Adrenal gland (tissue), 9 donors: ENCODE measurements at regions not wholly inside any gene's neighbourhood (a gene's known extent, or its start where the extent isn't known, plus 50 kb on each side); places are given as distances from the start of the nearest gene placed in this dataset.

ENCODE experiments used
- DNase-seq, 7 donors: peaks; one replicate each; pipeline ENCODE4 v3.0.0-alpha.2; 2019 to 2020
- H3K27ac ChIP-seq, 5 donors: fragments of 200-600 bp; sonication (generic) in 4 of 5; 1 replicate in 3 of 5; 2 replicates in 2 of 5; pipeline versions ENCODE4 v1.5.1 to v1.8.0; 2016 to 2020; ENCODE audit warnings: mild to moderate bottlenecking in 1 of 5
- H3K27me3 ChIP-seq: fragments of 200-600 bp; 2 replicates; pipeline ENCODE4 v1.8.0; 2021
- H3K36me3 ChIP-seq, 2 donors: fragments of 200-600 bp; replicated peaks in 1 of 2; 1 replicate in 1 of 2; 2 replicates in 1 of 2; pipeline versions ENCODE4 v1.5.1 to v1.8.0; 2018 to 2022
- H3K4me1 ChIP-seq, 2 donors: fragments of 200-600 bp; replicated peaks in 1 of 2; 1 replicate in 1 of 2; 2 replicates in 1 of 2; pipeline versions ENCODE4 v1.5.1 to v1.8.0; 2018 to 2021
- H3K4me3 ChIP-seq, 4 donors: fragments of 200-600 bp; sonication (generic) in 3 of 4; one replicate each; pipeline ENCODE4 v1.5.1; 2016 to 2018
- H3K9me3 ChIP-seq, 3 donors: fragments of 200-600 bp; sonication (generic) in 1 of 3; replicated peaks in 1 of 3; 1 replicate in 2 of 3; 2 replicates in 1 of 3; pipeline versions ENCODE4 v1.5.1 to v1.8.0; 2016 to 2021
- CTCF ChIP-seq, 6 experiments: fragments of 450-650 bp in 4 of 6; fragments of 200-600 bp in 2 of 6; sonication (generic) in 1 of 6; IDR thresholded peaks; 1 replicate in 5 of 6; 2 replicates in 1 of 6; pipeline versions ENCODE4 v1.5.1 to v1.8.0; 2016 to 2021; ENCODE audit warnings: antibody characterized with exemption in 6 of 6, mild to moderate bottlenecking in 2 of 6, moderate library complexity in 1 of 6
- POLR2A ChIP-seq, 2 donors: fragments of 450-650 bp; IDR thresholded peaks; one replicate each; pipeline ENCODE4 v1.6.1; 2017; ENCODE audit warnings: antibody characterized with exemption in 2 of 2, mild to moderate bottlenecking in 2 of 2, moderate library complexity in 1 of 2
- WGBS, 4 donors: extraction: QIAGEN DNeasy Blood & Tissue Kit in 2 of 4; methylation state at CpG; one replicate each; pipeline versions ENCODE4 v1.1.5 to v1.1.7; 2013 to 2017; 5-methylcytosine and 5-hydroxymethylcytosine counted together
- intact Hi-C, 2 donors: fragments of 100-400 bp; cut with DNase I; formaldehyde crosslinking; loops; one replicate each; pipeline versions ENCODE4 v1.14.1 to v1.15.0; 2022 to 2023
- donor health status: healthy with polysubstance abuse.
- donor health status: Bipolar disorder and iron deficiency.
- donor health status: DM: yes; HTN: yes; CAD: no.
- donor health status: DM: no; HTN: no; CAD: no.
- donor health status: DM: no; HTN: no; CAD: no.

- Histone ChIP-seq H3K27me3 (no peaks in the 10 kb centered on the region), H3K4me3 (no peak overlapping the region), H3K4me1 (no peaks in the 10 kb centered on the region), H3K27ac (no peak overlapping the region), H3K9me3 (no peaks in the 10 kb centered on the region), H3K36me3 (no peaks in the 10 kb centered on the region)
- intact Hi-C loops, result no loop called here
- WGBS, 4 donors, result 69 to 75% (median 71%) methylated on average over 5 of the region's 5 CpGs
- TF ChIP-seq POLR2A (IDR thresholded peaks at IDR 0.05) (no peak), CTCF (IDR thresholded peaks at IDR 0.05) (no peak)
- no peak for DNase-seq
Observed at GRCh38 chr5:74562122-74562521, 78.4 kb downstream of the ENC1 start.

DNA sequence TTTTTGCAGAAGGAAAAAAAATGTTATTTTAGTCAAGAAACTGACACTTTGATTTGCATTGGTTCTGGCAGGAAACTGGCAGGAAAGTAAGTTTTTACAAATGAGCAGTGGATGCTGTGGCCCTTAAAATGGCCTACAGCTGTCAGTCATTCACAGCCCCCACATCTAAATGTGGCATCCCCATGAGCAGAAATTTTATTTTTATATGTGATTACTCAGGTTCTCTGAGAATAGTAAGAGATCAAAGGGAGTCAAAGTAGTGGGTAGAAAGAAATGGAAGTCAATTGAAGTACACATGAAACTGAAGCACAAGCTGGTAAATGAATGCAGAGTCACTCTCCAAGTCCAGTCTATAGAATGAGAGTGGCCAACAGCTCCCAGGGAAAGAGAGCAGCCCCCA is 80.3 kb downstream of the ENC1 start:
- DNase-seq, result no peak
- Histone ChIP-seq H3K4me1 (no peaks in the 10 kb centered on the region), H3K27me3 (no peaks in the 10 kb centered on the region), H3K36me3 (no peaks in the 10 kb centered on the region), H3K9me3 (no peaks in the 10 kb centered on the region), H3K27ac (no peak overlapping the region), H3K4me3 (no peak overlapping the region)
- intact Hi-C loops, result no loop called here
- TF ChIP-seq CTCF (IDR thresholded peaks at IDR 0.05) (no peak), POLR2A (IDR thresholded peaks at IDR 0.05) (no peak)

- 77 to 89% (median 84%) methylated on average over 6 of the region's 6 CpGs for WGBS, 4 donors
- Histone ChIP-seq H3K4me1 (no peaks in the 10 kb centered on the region), H3K9me3 (no peaks in the 10 kb centered on the region), H3K4me3 (no peak overlapping the region), H3K27ac (no peak overlapping the region), H3K36me3 (no peaks in the 10 kb centered on the region), H3K27me3 (no peaks in the 10 kb centered on the region)
- DNase-seq, result no peak
- intact Hi-C loops, result no loop called here
- TF ChIP-seq CTCF (IDR thresholded peaks at IDR 0.05) (no peak), POLR2A (IDR thresholded peaks at IDR 0.05) (no peak)
Observed at GRCh38 chr5:74556631-74557595, 83.6 kb downstream of the ENC1 start.

DNA sequence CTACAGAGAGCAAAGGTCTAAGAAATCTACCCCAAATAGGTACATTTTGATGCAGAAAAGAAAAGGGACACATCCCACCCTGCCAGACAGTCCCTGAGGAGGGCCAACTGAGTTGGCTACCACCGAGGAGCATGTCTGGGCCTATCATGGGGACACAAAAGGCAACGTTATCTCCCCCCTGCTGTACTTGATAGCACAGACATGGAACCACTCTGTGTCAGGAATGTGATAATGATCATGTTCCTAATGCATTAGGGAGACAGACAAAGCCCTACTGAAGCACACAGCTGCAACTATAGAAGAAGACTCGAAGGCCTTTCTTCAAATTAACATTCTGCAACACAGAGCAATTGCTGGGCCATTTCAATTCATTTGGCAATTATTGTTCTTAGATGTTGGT is 84.5 kb downstream of the ENC1 start:
- TF ChIP-seq POLR2A (IDR thresholded peaks at IDR 0.05) (no peak), CTCF (IDR thresholded peaks at IDR 0.05) (no peak)
- WGBS, 4 donors, result 73 to 83% (median 74%) methylated on average over 3 of the region's 3 CpGs

More for the DNA sequence above, 84.5 kb downstream of the ENC1 start:
- Histone ChIP-seq H3K9me3 (no peaks in the 10 kb centered on the region), H3K27me3 (no peaks in the 10 kb centered on the region), H3K27ac (no peak overlapping the region), H3K4me1 (no peaks in the 10 kb centered on the region), H3K36me3 (no peaks in the 10 kb centered on the region), H3K4me3 (no peak overlapping the region)
- no peak for DNase-seq
- intact Hi-C loops, result no loop called here
